ENCODE measurements at regions not wholly inside any gene's neighbourhood (a gene's known extent, or its start where the extent isn't known, plus 50 kb on each side); places are given as distances from the start of the nearest gene placed in this dataset.

GRCh38 chr4:84420608-84421007 is 78.5 kb downstream of the NKX6-1 start:
- no peak overlapping the region for H3K27ac ChIP-seq (ENCODE audit: low read depth, low read length, poor library complexity, severe bottlenecking)
- no peaks in the 10 kb centered on the region for H3K9me3 ChIP-seq (ENCODE audit: low read depth, low read length, poor library complexity, severe bottlenecking)
- ChIA-PET CTCF (no interaction called here), POLR2A (ENCODE audit: low non-redundant PET) (no interaction called here)
- H3K36me3 ChIP-seq (ENCODE audit: insufficient read depth, low read length, poor library complexity, severe bottlenecking) = no peaks in the 10 kb centered on the region
- no TSS peak for BruUV-seq (replicated peaks)
- no peaks in the 10 kb centered on the region for H3K4me1 ChIP-seq (ENCODE audit: insufficient read depth, low read length, poor library complexity, severe bottlenecking)
- intact Hi-C loops (cut with micrococcal nuclease; ENCODE audit: unreplicated experiment) = no loop called here
- peaks cover 27% of the 10 kb centered on the region for H3K27me3 ChIP-seq (replicated peaks; ENCODE audit: insufficient read depth, low read depth, low read length, poor library complexity)
- DNase-seq (ENCODE audit: low spot score) = no peak
- TF ChIP-seq CTCF (conservative IDR thresholded peaks at IDR 0.05; ENCODE audit: low read depth, low read length) (no peak), EZH2 (IDR thresholded peaks at IDR 0.05; ENCODE audit: borderline replicate concordance, low read depth, low read length, poor library complexity, severe bottlenecking) (no peak)
- H3K4me3 ChIP-seq (ENCODE audit: low read depth, low read length, poor library complexity, severe bottlenecking) = no peak overlapping the region

DNA sequence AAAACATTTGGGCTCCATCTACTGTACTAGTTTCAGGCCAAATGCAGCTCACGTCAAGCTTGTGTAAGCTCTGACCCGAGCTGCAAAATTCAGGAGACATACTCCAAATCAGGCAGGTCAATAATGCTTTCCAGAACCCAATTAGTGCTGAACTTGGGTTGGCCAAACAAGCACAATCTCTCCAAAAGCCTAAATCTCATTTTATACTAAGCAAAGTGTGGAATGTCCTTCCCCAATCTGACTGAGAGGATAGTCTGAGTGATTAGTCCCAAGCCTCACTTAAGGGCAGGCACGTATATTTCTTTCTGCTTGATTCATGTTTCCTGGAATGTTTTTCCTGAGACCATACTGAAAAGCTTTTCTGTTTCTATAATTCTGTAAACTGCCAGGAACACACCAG is 79.9 kb downstream of the NKX6-1 start:
- POLR2A ChIA-PET (ENCODE audit: low non-redundant PET) = no interaction called here

GRCh38 chr4:84417997-84418709 is 80.9 kb downstream of the NKX6-1 start:
- peaks cover 39% of the 10 kb centered on the region for H3K27me3 ChIP-seq (replicated peaks; ENCODE audit: insufficient read depth, low read depth, low read length, poor library complexity)

More for the DNA sequence above, 79.9 kb downstream of the NKX6-1 start:
- Histone ChIP-seq H3K27ac (ENCODE audit: low read depth, low read length, poor library complexity, severe bottlenecking) (no peak overlapping the region), H3K36me3 (ENCODE audit: insufficient read depth, low read length, poor library complexity, severe bottlenecking) (no peaks in the 10 kb centered on the region), H3K4me3 (ENCODE audit: low read depth, low read length, poor library complexity, severe bottlenecking) (no peak overlapping the region), H3K27me3 (replicated peaks; ENCODE audit: insufficient read depth, low read depth, low read length, poor library complexity) (peaks cover 39% of the 10 kb centered on the region), H3K9me3 (ENCODE audit: low read depth, low read length, poor library complexity, severe bottlenecking) (no peaks in the 10 kb centered on the region), H3K4me1 (ENCODE audit: insufficient read depth, low read length, poor library complexity, severe bottlenecking) (no peaks in the 10 kb centered on the region)
- no peak for DNase-seq (ENCODE audit: low spot score)
- intact Hi-C loops (cut with micrococcal nuclease; ENCODE audit: unreplicated experiment) = no loop called here
- TF ChIP-seq EZH2 (IDR thresholded peaks at IDR 0.05; ENCODE audit: borderline replicate concordance, low read depth, low read length, poor library complexity, severe bottlenecking) (no peak), CTCF (conservative IDR thresholded peaks at IDR 0.05; ENCODE audit: low read depth, low read length) (no peak)
- BruUV-seq (replicated peaks) = no TSS peak
- CTCF ChIA-PET = no interaction called here

More at GRCh38 chr4:84417997-84418709, 80.9 kb downstream of the NKX6-1 start:
- POLR2A ChIA-PET (ENCODE audit: low non-redundant PET) = no interaction called here
- Histone ChIP-seq H3K36me3 (ENCODE audit: insufficient read depth, low read length, poor library complexity, severe bottlenecking) (no peaks in the 10 kb centered on the region), H3K4me1 (ENCODE audit: insufficient read depth, low read length, poor library complexity, severe bottlenecking) (no peaks in the 10 kb centered on the region), H3K4me3 (ENCODE audit: low read depth, low read length, poor library complexity, severe bottlenecking) (no peak overlapping the region), H3K9me3 (ENCODE audit: low read depth, low read length, poor library complexity, severe bottlenecking) (no peaks in the 10 kb centered on the region), H3K27ac (ENCODE audit: low read depth, low read length, poor library complexity, severe bottlenecking) (no peak overlapping the region)
- intact Hi-C loops (cut with micrococcal nuclease; ENCODE audit: unreplicated experiment) = no loop called here
- CTCF ChIA-PET = no interaction called here
- peak; percentile 0 for DNase-seq (ENCODE audit: low spot score)
- no TSS peak for BruUV-seq (replicated peaks)
- TF ChIP-seq CTCF (conservative IDR thresholded peaks at IDR 0.05; ENCODE audit: low read depth, low read length) (no peak), EZH2 (IDR thresholded peaks at IDR 0.05; ENCODE audit: borderline replicate concordance, low read depth, low read length, poor library complexity, severe bottlenecking) (no peak)
